Smooth muscle cell (in vitro differentiated cells): ENCODE measurements at regions not wholly inside any gene's neighbourhood (a gene's known extent, or its start where the extent isn't known, plus 50 kb on each side); places are given as distances from the start of the nearest gene placed in this dataset.
A peak's percentile ranks its signal among the peaks of the same experiment; 100 is the strongest.

Experiments
- DNase-seq: peaks from one replicate; lab custom pipeline; 2025; ENCODE audit not compliant: unreplicated experiment; lab: John Stamatoyannopoulos, UW
- H2AFZ ChIP-seq: fragments of 200-600 bp; sonication (generic); 2 replicates; pipeline ENCODE4 v1.6.0; 2016; ENCODE audit warnings: antibody characterized with exemption, low read depth, mild to moderate bottlenecking
- H3F3A ChIP-seq: fragments of 200-600 bp; sonication (generic); 2 replicates; pipeline ENCODE4 v1.6.0; 2017; ENCODE audit warnings: antibody characterized with exemption, low read depth
- H3K27ac ChIP-seq: fragments of 200-600 bp; sonication (generic); 2 replicates; pipeline ENCODE4 v1.5.1; 2016; ENCODE audit warnings: low read depth, mild to moderate bottlenecking
- H3K27me3 ChIP-seq: fragments of 200-600 bp; sonication (generic); 2 replicates; pipeline ENCODE4 v1.6.1; 2016; ENCODE audit warnings: low read depth, mild to moderate bottlenecking
- H3K36me3 ChIP-seq: fragments of 200-600 bp; sonication (generic); 2 replicates; pipeline ENCODE4 v1.5.1; 2016; ENCODE audit warnings: low read depth
- H3K4me1 ChIP-seq: fragments of 200-600 bp; sonication (generic); 2 replicates; pipeline ENCODE4 v1.5.1; 2016; ENCODE audit warnings: low read depth
- H3K4me2 ChIP-seq: fragments of 200-600 bp; sonication (generic); 2 replicates; pipeline ENCODE4 v1.6.0; 2016; ENCODE audit warnings: mild to moderate bottlenecking
- H3K4me3 ChIP-seq: fragments of 200-600 bp; sonication (generic); 2 replicates; pipeline ENCODE4 v1.5.1; 2016; ENCODE audit warnings: mild to moderate bottlenecking
- H3K79me2 ChIP-seq: fragments of 200-600 bp; sonication (generic); 2 replicates; pipeline ENCODE4 v1.6.0; 2016; ENCODE audit warnings: low read depth, mild to moderate bottlenecking
- H3K9ac ChIP-seq: fragments of 200-600 bp; sonication (generic); 2 replicates; pipeline ENCODE4 v1.6.0; 2016; ENCODE audit warnings: low read depth
- H3K9me3 ChIP-seq: fragments of 200-600 bp; sonication (generic); replicated peaks from 2 replicates; pipeline ENCODE4 v1.5.1; 2016; ENCODE audit warnings: low read depth
- H4K20me1 ChIP-seq: fragments of 200-600 bp; sonication (generic); 2 replicates; pipeline ENCODE4 v1.6.0; 2016; ENCODE audit warnings: low read depth
- CTCF ChIP-seq: fragments of 200-600 bp; sonication (generic); IDR thresholded peaks from 2 replicates; pipeline ENCODE4 v1.5.1; 2017; ENCODE audit warnings: borderline replicate concordance, mild to moderate bottlenecking, antibody characterized with exemption; ENCODE audit not compliant: insufficient read depth, poor library complexity, severe bottlenecking
- WGBS: methylation state at CpG from one replicate; pipeline ENCODE4 v1.1.7; 2016; ENCODE audit warnings: low lambda C conversion rate; 5-methylcytosine and 5-hydroxymethylcytosine counted together

DNA sequence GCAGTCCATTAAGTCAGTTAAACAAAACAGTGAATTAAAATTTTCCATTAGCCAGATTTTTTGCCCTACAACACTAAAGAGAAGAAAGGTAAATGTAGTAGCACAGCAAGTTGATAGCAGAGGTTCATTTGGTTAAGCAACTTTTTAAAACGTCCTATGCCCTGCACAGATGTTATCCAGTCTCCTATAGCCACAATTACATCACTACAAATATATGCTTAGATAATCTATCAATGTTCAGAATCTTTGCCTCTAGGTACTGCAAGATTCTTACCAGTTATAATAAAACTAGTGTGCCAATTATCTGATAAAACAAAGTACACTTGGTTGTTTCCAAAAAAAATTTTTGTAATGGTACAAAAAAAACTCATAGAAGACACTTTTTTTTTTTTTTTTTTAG, 175.5 kb upstream of the MYO3A start:
- WGBS = 21% methylated on average over 1 of the region's 1 CpG

GRCh38 chr10:25761937-25762336, 172.1 kb upstream of the MYO3A start:
- H3K79me2 ChIP-seq = no peaks in the 10 kb centered on the region
- peaks cover 8% of the 10 kb centered on the region for H3K27me3 ChIP-seq
- H3K36me3 ChIP-seq = no peaks in the 10 kb centered on the region
- H2AFZ ChIP-seq = no peak overlapping the region
- H3K4me3 ChIP-seq = no peak overlapping the region
- DNase-seq = no peak
- H4K20me1 ChIP-seq = no peaks in the 10 kb centered on the region
- H3K4me1 ChIP-seq = peaks cover 13% of the 10 kb centered on the region
- no peak overlapping the region for H3K4me2 ChIP-seq
- no peak for TF ChIP-seq CTCF
- H3K9me3 ChIP-seq = no peaks in the 10 kb centered on the region
- no peak overlapping the region for H3K27ac ChIP-seq
- WGBS = 72% methylated on average over 4 of the region's 4 CpGs
- H3F3A ChIP-seq = no peaks in the 10 kb centered on the region
- H3K9ac ChIP-seq = no peak overlapping the region

More for the DNA sequence above, 175.5 kb upstream of the MYO3A start:
- H3K79me2 ChIP-seq = no peaks in the 10 kb centered on the region
- no peaks in the 10 kb centered on the region for H3K36me3 ChIP-seq
- H3F3A ChIP-seq = no peaks in the 10 kb centered on the region
- no peak for TF ChIP-seq CTCF
- H3K27ac ChIP-seq = no peak overlapping the region
- no peak overlapping the region for H3K9ac ChIP-seq
- no peak overlapping the region for H3K4me3 ChIP-seq
- H2AFZ ChIP-seq = no peak overlapping the region
- no peaks in the 10 kb centered on the region for H4K20me1 ChIP-seq
- H3K4me1 ChIP-seq = no peaks in the 10 kb centered on the region
- no peaks in the 10 kb centered on the region for H3K27me3 ChIP-seq
- H3K4me2 ChIP-seq = no peak overlapping the region
- no peak for DNase-seq
- H3K9me3 ChIP-seq = no peaks in the 10 kb centered on the region

DNA sequence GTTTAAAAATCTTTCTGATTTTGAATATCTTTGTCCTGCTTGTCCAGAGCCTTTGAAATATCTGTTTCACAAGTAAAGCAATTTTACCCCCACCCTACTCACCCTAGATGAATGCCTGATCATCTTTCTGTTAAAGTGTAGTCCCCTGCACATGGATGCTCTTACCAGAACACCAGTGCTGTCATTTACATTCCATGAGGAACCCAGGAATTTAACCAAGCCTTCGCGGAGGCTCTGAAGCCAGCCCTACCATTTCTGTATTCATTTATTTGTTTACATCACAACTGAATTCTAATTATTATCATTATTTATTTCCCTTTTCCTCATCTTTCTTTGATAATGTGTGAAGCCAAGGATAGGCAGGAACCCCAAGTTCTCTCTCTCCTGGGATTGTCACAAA, 167.8 kb upstream of the MYO3A start:
- Histone ChIP-seq H3K36me3 (no peaks in the 10 kb centered on the region), H3K27ac (no peak overlapping the region), H3K79me2 (no peaks in the 10 kb centered on the region), H3K9me3 (no peaks in the 10 kb centered on the region), H3K9ac (no peak overlapping the region), H3K27me3 (peaks cover 9% of the 10 kb centered on the region), H2AFZ (no peak overlapping the region), H3K4me1 (peaks cover 13% of the 10 kb centered on the region), H3F3A (no peaks in the 10 kb centered on the region), H3K4me3 (no peak overlapping the region), H3K4me2 (peak overlapping the region; percentile 79), H4K20me1 (no peaks in the 10 kb centered on the region)
- WGBS = 28% methylated on average over 2 of the region's 2 CpGs
- no peak for DNase-seq
- no peak for TF ChIP-seq CTCF

DNA sequence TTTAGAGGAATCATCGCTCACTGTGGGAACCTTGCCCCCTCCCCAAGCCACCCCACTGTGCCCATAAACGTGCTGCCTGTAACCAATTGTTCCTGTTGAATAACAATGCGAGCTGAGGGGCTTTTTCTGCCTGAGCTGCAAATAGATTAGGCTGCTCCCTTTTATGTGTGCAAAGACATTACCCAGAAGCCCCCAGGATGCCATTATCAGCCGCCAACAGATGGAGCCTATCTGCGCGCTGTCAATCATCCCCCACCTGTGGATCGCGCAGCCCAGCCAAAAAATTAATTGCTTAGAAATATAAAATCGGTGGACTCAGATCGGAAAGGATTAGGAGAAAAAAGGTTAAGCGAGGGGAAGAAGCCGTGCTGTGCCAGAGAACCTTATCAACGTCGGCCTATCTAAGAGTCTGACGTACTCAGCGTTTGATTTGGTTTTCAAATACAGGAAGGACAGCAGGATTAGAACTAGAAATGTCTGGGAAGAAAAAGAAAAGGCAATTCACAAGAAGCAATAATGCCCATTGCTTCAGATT, 167.3 kb upstream of the MYO3A start:
- peaks cover 9% of the 10 kb centered on the region for H3K27me3 ChIP-seq
- H3K27ac ChIP-seq = no peak overlapping the region
- no peaks in the 10 kb centered on the region for H3K79me2 ChIP-seq
- H3K9me3 ChIP-seq = no peaks in the 10 kb centered on the region
- H3K4me3 ChIP-seq = peak overlapping the region; percentile 25
- H3F3A ChIP-seq = no peaks in the 10 kb centered on the region
- no peak for TF ChIP-seq CTCF
- H4K20me1 ChIP-seq = no peaks in the 10 kb centered on the region
- no peak for DNase-seq
- 6% methylated on average over 16 of the region's 16 CpGs for WGBS
- H3K9ac ChIP-seq = no peak overlapping the region
- H3K4me1 ChIP-seq = peaks cover 13% of the 10 kb centered on the region
- peak overlapping the region; percentile 79 for H3K4me2 ChIP-seq
- H2AFZ ChIP-seq = peak overlapping the region; percentile 60
- H3K36me3 ChIP-seq = no peaks in the 10 kb centered on the region
